ENCODE measurements at regions not wholly inside any gene's neighbourhood (a gene's known extent, or its start where the extent isn't known, plus 50 kb on each side); places are given as distances from the start of the nearest gene placed in this dataset.

DNA sequence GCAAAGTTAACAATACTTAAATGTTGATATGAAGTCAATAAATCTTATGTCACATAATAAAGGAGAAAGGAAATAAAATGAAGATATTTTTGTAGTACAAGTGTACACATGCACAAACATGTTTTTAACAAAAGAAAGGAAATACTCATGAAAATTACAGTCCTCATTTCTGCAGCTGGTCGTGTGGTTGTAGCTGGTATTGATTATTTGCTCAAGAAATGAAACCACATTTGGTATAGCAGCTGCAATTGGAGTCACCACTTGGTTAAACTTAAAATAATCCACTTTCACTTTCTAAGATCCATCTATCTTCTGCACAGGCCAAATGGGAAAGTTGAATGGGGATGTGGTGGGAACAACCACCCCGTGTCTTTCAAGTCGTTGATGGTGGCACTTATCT is 580.5 kb upstream of the NRXN1 start:
- no peak for DNase-seq
- H3K27me3 ChIP-seq = no peaks in the 10 kb centered on the region
- H3K4me3 ChIP-seq (ENCODE audit: low read depth, low read length) = no peak overlapping the region
- no peaks in the 10 kb centered on the region for H3K9me3 ChIP-seq
- no peak for TF ChIP-seq CTCF (IDR thresholded peaks at IDR 0.05; ENCODE audit: low read depth, low read length)
- no peaks in the 10 kb centered on the region for H3K36me3 ChIP-seq
- no peaks in the 10 kb centered on the region for H3K4me1 ChIP-seq

GRCh38 chr2:51601706-51602105 is 569.8 kb upstream of the NRXN1 start:
- no peaks in the 10 kb centered on the region for H3K4me1 ChIP-seq
- H3K4me3 ChIP-seq (ENCODE audit: low read depth, low read length) = no peak overlapping the region
- H3K27me3 ChIP-seq = no peaks in the 10 kb centered on the region
- H3K9me3 ChIP-seq = no peaks in the 10 kb centered on the region
- TF ChIP-seq CTCF (IDR thresholded peaks at IDR 0.05; ENCODE audit: low read depth, low read length) = no peak
- DNase-seq = no peak
- H3K36me3 ChIP-seq = no peaks in the 10 kb centered on the region

GRCh38 chr2:51597086-51597485 is 565.2 kb upstream of the NRXN1 start:
- no peak for DNase-seq
- H3K27me3 ChIP-seq = no peaks in the 10 kb centered on the region
- H3K9me3 ChIP-seq = no peaks in the 10 kb centered on the region
- no peaks in the 10 kb centered on the region for H3K4me1 ChIP-seq
- no peaks in the 10 kb centered on the region for H3K36me3 ChIP-seq
- no peak overlapping the region for H3K4me3 ChIP-seq (ENCODE audit: low read depth, low read length)
- TF ChIP-seq CTCF (IDR thresholded peaks at IDR 0.05; ENCODE audit: low read depth, low read length) = no peak

- TF ChIP-seq CTCF (IDR thresholded peaks at IDR 0.05; ENCODE audit: low read depth, low read length) = no peak
- Histone ChIP-seq H3K4me3 (ENCODE audit: low read depth, low read length) (no peak overlapping the region), H3K36me3 (no peaks in the 10 kb centered on the region), H3K4me1 (no peaks in the 10 kb centered on the region), H3K9me3 (no peaks in the 10 kb centered on the region), H3K27me3 (no peaks in the 10 kb centered on the region)
- DNase-seq = no peak
Measured at GRCh38 chr2:51595836-51596235, 563.9 kb upstream of the NRXN1 start.

- no peaks in the 10 kb centered on the region for H3K9me3 ChIP-seq
- no peaks in the 10 kb centered on the region for H3K4me1 ChIP-seq
- no peak overlapping the region for H3K4me3 ChIP-seq (ENCODE audit: low read depth, low read length)
- H3K36me3 ChIP-seq = no peaks in the 10 kb centered on the region
- H3K27me3 ChIP-seq = no peaks in the 10 kb centered on the region
- no peak for TF ChIP-seq CTCF (IDR thresholded peaks at IDR 0.05; ENCODE audit: low read depth, low read length)
- no peak for DNase-seq
Measured at GRCh38 chr2:51581636-51582267, 549.8 kb upstream of the NRXN1 start.

- TF ChIP-seq CTCF (IDR thresholded peaks at IDR 0.05; ENCODE audit: low read depth, low read length) = no peak
- Histone ChIP-seq H3K4me3 (ENCODE audit: low read depth, low read length) (no peak overlapping the region), H3K4me1 (no peaks in the 10 kb centered on the region), H3K36me3 (no peaks in the 10 kb centered on the region), H3K27me3 (no peaks in the 10 kb centered on the region), H3K9me3 (no peaks in the 10 kb centered on the region)
- DNase-seq = no peak
Measured at GRCh38 chr2:51579412-51579811, 547.5 kb upstream of the NRXN1 start.

All from BE2C (cell line).